NT2/D1 (cell line): ENCODE measurements at regions not wholly inside any gene's neighbourhood (a gene's known extent, or its start where the extent isn't known, plus 50 kb on each side); places are given as distances from the start of the nearest gene placed in this dataset.

Experiments
- YY1 ChIP-seq: IDR thresholded peaks from 2 replicates; pipeline ENCODE4 v1.6.1; 2011; ENCODE audit not compliant: insufficient read length, insufficient read depth
- ZNF274 ChIP-seq: IDR thresholded peaks from 2 replicates; pipeline ENCODE4 v1.6.1; 2011; ENCODE audit warnings: mild to moderate bottlenecking, low read depth, low read length

DNA sequence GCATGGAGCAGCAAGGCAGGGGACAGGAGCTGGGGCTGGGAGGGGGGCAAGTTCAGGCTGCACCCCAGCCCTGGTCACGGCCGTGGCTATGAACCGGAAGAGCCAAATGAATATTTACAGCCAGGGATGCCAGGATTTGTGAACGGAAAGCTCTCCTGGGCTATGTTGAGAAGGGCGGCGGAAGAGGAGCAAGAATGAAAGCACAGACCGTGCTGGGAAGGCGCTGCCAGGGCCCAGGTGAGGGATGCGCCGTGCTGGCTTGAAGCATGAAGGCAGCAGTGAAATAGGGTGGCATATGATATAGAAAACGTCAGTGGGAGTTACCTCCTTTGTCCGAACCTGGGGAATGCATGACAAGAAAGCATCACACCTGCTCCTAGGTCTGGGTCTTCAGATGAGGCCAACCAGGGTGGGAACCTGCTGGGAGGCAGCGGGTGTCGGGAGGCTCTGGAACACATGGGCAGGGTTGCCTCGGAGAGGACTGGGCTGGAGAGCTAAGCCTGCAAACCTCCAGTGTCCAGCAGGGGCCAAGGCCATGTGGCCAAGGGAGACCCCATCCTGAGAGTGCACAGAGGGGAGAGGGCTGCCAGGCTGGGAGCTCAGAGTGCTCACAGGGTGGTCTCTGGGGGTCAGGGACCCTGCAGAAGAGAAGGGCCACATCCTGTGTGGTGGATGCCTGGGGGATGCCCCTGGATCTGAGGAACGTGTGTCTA is 120.6 kb upstream of the TCERG1L start:
- TF ChIP-seq YY1 = no peak
- TF ChIP-seq ZNF274 = no peak
